Activated CD8-positive, alpha-beta T cell treated with anti-CD3 and anti-CD28 coated beads for 36 hours (primary cell): ENCODE measurements at regions not wholly inside any gene's neighbourhood (a gene's known extent, or its start where the extent isn't known, plus 50 kb on each side); places are given as distances from the start of the nearest gene placed in this dataset.

Experiments
- ATAC-seq: fragments of 200-7000 bp; cut with Tn5 transposase; one replicate; pipeline ENCODE4 v1.10.0; 2021; ENCODE audit warnings: mild to moderate bottlenecking, moderate library complexity
- CTCF ChIA-PET: fragments of 350-600 bp; sonication (Branson Sonifier 250); formaldehyde crosslinking; loops from one replicate; lab custom pipeline; 2021; ENCODE audit warnings: antibody characterized with exemption; lab: Charles Lee
- POLR2A ChIA-PET: fragments of 350-600 bp; sonication (Branson Sonifier 250); formaldehyde crosslinking; loops from one replicate; lab custom pipeline; 2021; ENCODE audit warnings: antibody characterized with exemption; lab: Charles Lee
- DNase-seq: peaks from one replicate; pipeline ENCODE4 v3.0.0-alpha.2; 2020
- H3K27ac Mint-ChIP-seq: one replicate; pipeline ENCODE4 v1.8.0; 2021; ENCODE audit warnings: mild to moderate bottlenecking, mixed read lengths
- H3K27me3 Mint-ChIP-seq: one replicate; pipeline ENCODE4 v1.8.0; 2021; ENCODE audit warnings: mixed read lengths
- H3K36me3 Mint-ChIP-seq: one replicate; pipeline ENCODE4 v1.8.0; 2021; ENCODE audit warnings: low read depth, mixed read lengths
- H3K4me1 Mint-ChIP-seq: one replicate; pipeline ENCODE4 v1.8.0; 2021; ENCODE audit warnings: low read depth, mixed read lengths
- H3K4me3 Mint-ChIP-seq: one replicate; pipeline ENCODE4 v1.8.0; 2021; ENCODE audit warnings: mild to moderate bottlenecking, moderate library complexity, mixed read lengths
- H3K9me3 Mint-ChIP-seq: one replicate; pipeline ENCODE4 v1.8.0; 2021; ENCODE audit warnings: mixed read lengths
- intact Hi-C: fragments of 100-400 bp; cut with micrococcal nuclease; formaldehyde crosslinking; loops from one replicate; pipeline ENCODE4 v1.10.0; 2022
- TF ChIP-seq, protein P1 (sequence below): fragments of 200-600 bp; IDR thresholded peaks from one replicate; pipeline ENCODE4 v1.8.0; 2022; ENCODE audit warnings: antibody characterized with exemption, mild to moderate bottlenecking

DNA sequence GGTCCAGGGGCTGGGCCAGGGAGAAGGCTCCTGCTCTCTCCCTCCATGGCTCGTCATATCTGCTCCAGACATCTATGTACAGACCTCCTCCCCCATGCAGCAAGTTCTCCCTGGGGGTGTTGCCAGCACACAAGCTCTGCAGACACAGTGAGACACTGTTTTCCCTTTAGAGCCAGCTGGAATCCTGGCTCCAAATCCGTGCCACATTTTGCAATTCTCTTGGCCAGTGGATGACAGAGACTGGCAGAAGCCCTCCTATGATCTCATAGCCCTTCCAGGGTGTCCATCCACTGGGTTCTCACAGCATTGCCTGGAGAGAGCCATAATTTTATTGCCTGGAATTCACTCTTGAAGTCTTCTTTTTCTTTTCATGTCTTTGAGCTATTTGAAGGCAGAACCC lies 203.9 kb downstream of the TLE3 start:
- H3K27ac Mint-ChIP-seq = no peak overlapping the region
- H3K4me1 Mint-ChIP-seq = no peaks in the 10 kb centered on the region
- intact Hi-C loops = no loop called here
- no peaks in the 10 kb centered on the region for H3K36me3 Mint-ChIP-seq
- peaks cover 11% of the 10 kb centered on the region for H3K27me3 Mint-ChIP-seq
- CTCF ChIA-PET = interaction anchor here (1.0 kb wide), 1 partner anchor 170 kb away, joined by 6 read pairs; no protein-coding TSS in a partner anchor
- DNase-seq = no peak
- TF ChIP-seq, protein P1, sequence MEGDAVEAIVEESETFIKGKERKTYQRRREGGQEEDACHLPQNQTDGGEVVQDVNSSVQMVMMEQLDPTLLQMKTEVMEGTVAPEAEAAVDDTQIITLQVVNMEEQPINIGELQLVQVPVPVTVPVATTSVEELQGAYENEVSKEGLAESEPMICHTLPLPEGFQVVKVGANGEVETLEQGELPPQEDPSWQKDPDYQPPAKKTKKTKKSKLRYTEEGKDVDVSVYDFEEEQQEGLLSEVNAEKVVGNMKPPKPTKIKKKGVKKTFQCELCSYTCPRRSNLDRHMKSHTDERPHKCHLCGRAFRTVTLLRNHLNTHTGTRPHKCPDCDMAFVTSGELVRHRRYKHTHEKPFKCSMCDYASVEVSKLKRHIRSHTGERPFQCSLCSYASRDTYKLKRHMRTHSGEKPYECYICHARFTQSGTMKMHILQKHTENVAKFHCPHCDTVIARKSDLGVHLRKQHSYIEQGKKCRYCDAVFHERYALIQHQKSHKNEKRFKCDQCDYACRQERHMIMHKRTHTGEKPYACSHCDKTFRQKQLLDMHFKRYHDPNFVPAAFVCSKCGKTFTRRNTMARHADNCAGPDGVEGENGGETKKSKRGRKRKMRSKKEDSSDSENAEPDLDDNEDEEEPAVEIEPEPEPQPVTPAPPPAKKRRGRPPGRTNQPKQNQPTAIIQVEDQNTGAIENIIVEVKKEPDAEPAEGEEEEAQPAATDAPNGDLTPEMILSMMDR = no peak
- no peaks in the 10 kb centered on the region for H3K9me3 Mint-ChIP-seq
- no peak for ATAC-seq
- POLR2A ChIA-PET = interaction anchor here (1.1 kb wide), 1 partner anchor 21 kb away, joined by 3 read pairs; no protein-coding TSS in a partner anchor
- H3K4me3 Mint-ChIP-seq = no peak overlapping the region

DNA sequence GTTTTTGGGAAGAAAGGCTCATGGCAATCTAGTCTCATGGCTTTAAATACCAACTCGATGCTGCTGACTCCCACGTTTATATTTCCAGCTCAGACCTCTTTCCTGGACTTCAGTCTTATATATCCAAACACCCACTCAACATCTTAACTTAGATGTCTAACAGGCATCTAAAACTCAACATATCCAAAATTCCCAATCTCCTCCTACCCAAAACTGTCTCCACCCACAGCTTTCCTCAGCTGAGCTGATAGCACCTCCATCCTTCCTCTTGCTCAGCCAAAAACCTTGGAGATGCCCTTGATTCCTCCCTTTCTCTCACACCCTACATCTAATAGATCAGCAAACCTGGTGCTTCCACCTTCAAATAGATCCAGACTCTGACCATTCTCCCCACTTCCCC lies 202.5 kb downstream of the TLE3 start:
- Mint-ChIP-seq H3K27ac (no peak overlapping the region), H3K4me1 (no peaks in the 10 kb centered on the region), H3K4me3 (no peak overlapping the region), H3K9me3 (no peaks in the 10 kb centered on the region), H3K27me3 (peaks cover 11% of the 10 kb centered on the region), H3K36me3 (no peaks in the 10 kb centered on the region)
- ATAC-seq = no peak
- intact Hi-C loops = no loop called here
- no peak for DNase-seq
- ChIA-PET CTCF (no interaction called here), POLR2A (no interaction called here)
- TF ChIP-seq, protein P1 = no peak

DNA sequence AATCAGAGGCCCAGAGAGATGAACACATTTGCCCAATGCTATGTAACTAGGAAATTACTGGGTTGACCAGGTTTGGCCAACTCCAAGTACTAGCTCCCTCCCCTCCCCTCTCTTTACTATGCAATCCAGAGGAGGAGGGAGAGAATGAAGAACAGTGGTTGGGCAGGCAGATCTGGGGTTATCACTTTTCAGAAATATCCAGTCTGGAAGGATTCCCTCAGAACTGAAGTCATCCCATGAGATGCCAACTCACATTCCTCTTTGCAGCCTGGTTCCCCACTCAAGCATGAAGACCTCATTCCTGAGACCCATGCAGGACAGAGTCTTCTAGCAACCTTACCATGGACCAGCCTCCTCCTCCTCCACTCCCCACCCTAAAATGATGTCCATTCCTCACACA lies 201.1 kb downstream of the TLE3 start:
- Mint-ChIP-seq H3K9me3 (no peaks in the 10 kb centered on the region), H3K36me3 (no peaks in the 10 kb centered on the region), H3K4me3 (no peak overlapping the region), H3K4me1 (no peaks in the 10 kb centered on the region), H3K27ac (no peak overlapping the region), H3K27me3 (peaks cover 11% of the 10 kb centered on the region)
- intact Hi-C loops = no loop called here
- CTCF ChIA-PET = interaction anchor here (1.5 kb wide), 1 partner anchor 28 kb away, joined by 4 read pairs; no protein-coding TSS in a partner anchor
- DNase-seq (no peak), ATAC-seq (no peak)
- TF ChIP-seq, protein P1 = no peak
- POLR2A ChIA-PET = no interaction called here

DNA sequence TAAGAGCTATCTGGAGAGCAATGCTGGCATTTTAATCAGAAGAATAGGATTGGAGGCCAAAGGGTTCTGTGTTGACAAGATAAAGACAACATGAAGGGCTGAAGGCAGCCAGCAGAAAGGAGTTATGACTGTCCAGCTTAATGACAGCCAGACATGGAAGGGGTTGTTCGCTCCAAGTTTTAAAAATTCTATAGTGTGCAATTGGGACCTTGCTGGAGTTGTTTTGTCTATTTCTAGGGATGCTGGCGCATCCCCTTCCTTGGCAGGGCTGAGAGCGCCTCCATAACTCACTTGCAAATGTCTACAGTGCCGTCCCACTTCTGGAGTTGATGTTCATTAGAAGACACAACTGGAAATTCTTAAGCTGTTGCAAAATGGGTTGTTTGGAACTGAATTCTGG lies 200.7 kb downstream of the TLE3 start:
- H3K9me3 Mint-ChIP-seq = no peaks in the 10 kb centered on the region
- ChIA-PET CTCF (interaction anchor here (1.4 to 1.5 kb wide), 2 partner anchors 11 to 28 kb away, joined by 3 to 4 read pairs; no protein-coding TSS in a partner anchor), POLR2A (interaction anchor here (1.7 kb wide), 1 partner anchor 15 kb away, joined by 4 read pairs; no protein-coding TSS in a partner anchor)
- H3K4me3 Mint-ChIP-seq = no peak overlapping the region
- no peak for ATAC-seq
- TF ChIP-seq, protein P1 = no peak
- no peaks in the 10 kb centered on the region for H3K36me3 Mint-ChIP-seq
- H3K27me3 Mint-ChIP-seq = peaks cover 11% of the 10 kb centered on the region
- intact Hi-C loops = no loop called here
- H3K4me1 Mint-ChIP-seq = no peaks in the 10 kb centered on the region
- no peak overlapping the region for H3K27ac Mint-ChIP-seq
- DNase-seq = no peak

DNA sequence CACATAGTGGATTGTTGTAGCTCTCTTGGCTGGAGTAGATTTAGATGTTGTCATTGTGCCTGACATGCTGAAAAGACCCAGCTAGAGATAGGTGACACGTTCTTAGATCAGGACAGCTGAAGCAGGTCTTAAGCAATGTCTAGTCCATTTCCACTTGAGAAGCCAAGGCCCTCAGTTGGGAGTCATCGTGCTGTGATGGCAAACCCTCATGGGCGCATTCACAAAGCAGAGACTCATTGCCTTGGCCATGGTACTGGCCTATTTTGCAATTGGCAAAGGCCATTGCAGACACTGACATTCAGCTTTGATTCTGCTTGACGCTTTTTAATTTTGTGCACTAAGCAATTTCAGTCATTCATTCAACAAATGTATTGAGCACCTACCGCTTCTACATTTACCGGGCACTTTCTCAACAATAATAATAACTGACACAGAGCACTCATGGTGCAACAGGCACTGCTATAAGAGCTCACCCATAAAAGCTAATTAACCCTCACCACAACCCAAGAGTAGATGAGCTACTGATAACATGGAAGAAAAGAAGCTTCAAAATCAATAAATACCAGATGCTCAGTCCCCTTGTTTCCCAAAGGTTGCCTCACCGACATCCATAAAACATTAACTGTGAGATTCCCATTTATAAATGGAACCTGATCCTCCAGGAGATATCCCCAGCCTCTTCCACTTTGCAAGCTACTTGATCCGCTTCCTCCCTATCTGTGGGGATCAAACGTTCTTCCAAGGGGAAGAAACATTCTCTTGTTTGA lies 200.1 kb downstream of the TLE3 start:
- Mint-ChIP-seq H3K9me3 (no peaks in the 10 kb centered on the region), H3K4me3 (no peak overlapping the region), H3K27ac (no peak overlapping the region), H3K36me3 (no peaks in the 10 kb centered on the region), H3K27me3 (peaks cover 11% of the 10 kb centered on the region), H3K4me1 (no peaks in the 10 kb centered on the region)
- intact Hi-C loops = no loop called here
- TF ChIP-seq, protein P1 = no peak
- DNase-seq (no peak), ATAC-seq (no peak)
- ChIA-PET POLR2A (interaction anchor here (1.7 kb wide), 1 partner anchor 15 kb away, joined by 4 read pairs; no protein-coding TSS in a partner anchor), CTCF (interaction anchor here (1.4 to 1.5 kb wide), 2 partner anchors 11 to 29 kb away, joined by 3 to 4 read pairs; no protein-coding TSS in a partner anchor)
